Superior temporal gyrus (tissue), 1 donor: ENCODE measurements at regions not wholly inside any gene's neighbourhood (a gene's known extent, or its start where the extent isn't known, plus 50 kb on each side); places are given as distances from the start of the nearest gene placed in this dataset.

ENCODE experiments used
- DNase-seq: peaks from one replicate; pipeline ENCODE4 v3.0.0-alpha.2; 2016; ENCODE audit errors: extremely low spot score

DNA sequence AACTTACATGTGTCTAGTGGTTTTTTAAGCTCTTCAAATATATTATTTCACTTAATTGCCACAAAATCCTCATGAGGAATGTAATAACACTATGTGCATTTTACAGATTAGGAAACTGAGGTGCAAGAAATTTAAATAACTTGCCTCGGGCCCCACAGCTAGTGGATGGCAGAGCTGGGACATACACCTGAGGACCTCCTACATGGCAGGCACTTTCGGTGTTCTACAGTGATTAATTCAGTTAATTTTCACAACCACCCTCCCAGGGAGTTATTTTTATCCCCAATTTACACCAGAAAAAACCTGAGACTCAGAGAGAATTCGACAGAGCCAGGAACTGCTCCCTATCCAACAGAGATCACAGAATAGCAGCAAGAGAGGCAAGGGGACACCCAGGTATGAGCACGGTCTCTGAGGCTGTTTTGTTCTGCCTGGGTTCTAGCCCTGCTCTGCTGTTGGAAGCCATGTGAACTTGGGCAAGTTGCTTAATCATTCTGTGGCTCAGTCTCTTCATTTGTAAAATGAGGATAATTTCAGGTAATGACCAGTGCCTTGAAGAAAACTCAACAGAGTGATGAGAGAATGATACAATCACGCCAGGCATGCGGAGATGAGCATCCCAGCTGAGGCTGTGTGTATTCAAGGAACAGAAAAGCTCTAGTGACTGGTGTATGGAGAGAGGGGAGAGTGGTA is 82.3 kb downstream of the MYCN start:
- DNase-seq: no peak

DNA sequence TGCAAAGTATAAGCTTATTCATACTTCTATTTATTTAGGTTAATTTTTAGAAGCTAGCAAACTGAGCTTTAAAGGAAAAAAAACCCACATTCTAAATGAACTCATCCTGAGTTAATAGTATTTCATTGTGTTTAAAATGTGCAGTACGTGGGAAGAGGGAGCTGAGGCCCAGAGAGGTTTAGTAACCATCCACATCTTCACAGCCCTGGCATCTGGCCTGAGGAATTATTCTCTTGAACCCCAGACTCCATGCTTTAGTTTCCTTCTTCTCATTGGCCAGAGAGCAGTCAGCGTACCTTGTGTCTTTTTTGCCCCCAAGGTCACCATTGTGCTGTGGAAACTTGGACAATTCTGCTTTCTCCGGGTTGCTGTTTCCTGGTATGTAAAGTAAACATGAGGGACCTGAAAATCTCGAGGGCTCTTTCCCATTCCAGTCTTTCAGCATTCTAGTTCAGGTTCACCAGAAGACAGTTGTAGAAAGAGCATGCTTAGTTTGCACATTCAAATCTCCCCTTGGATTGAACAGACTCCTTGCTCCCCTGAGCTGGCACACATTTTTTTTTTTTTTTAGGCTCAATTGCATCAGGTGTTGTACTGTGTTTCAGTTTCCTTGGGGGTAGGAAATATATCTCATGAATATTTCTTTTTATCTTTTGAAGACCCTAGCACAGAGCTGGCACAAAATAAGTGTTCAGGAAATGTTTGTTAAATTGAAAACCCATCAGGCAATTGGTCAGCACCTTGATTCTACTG is 81.4 kb downstream of the MYCN start:
- DNase-seq: no peak

DNA sequence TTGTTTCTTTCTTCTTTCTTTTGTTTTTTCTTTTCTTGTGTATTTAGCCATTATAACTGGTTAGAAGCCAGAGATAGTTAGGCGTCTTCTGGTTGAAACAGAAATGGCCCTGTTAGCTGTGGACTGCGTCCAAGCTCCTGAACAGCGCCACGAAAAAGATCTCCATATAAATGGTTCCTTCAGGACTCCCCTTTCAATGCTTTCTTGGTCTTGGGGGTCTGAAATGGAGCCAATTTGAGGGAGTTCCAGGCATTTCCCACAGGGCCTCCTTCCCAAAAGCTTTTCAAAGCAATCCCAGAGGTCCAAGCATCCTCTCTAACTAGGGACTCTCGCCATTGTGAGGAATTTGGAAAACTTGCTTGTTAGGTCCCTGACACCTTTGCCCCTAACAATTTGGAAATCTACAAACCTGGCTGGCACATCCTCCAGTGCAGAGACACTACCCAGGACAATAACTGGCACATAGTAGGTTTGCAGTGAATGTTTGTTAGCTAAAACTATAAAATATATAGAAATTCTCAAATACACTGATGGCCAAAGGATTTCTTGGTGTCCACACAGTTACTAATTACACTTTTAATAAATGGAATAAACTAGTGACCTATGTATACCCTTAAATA is 80.1 kb downstream of the MYCN start:
- DNase-seq: peak; percentile 49

DNA sequence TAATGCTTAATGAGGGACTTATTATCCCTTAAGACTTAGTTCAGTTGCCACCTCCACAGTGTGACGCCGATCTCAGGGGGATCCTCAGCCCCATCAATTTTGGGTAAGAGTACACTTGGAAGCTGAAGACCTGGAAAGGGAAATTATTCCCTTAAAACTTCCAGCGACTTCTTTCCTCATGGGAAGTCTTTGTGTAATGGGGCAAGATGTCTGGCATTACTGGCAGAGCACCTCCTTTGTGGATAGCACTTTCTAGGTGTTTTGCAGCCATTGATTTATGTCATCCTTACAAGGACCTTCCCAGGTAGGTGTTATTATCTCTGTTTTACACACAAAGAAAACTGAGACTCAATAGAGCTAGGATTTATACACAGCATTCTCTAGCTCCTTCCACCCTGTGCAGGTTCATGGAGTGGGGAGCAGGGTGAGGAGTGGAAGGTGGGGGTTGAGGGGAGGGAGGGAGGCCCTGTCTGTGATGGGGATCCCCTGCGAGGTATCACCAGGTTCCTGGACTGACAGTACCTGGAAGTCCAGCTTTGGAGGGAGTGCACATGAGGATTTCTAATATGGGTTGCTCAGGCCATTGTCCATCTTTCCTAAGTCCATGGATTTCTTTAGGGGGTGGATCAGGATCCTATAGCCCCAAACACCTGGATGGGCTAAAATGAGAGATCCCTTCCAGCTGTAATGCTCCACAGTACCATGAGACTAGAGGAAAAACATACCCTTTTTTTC is 79.4 kb downstream of the MYCN start:
- no peak for DNase-seq

DNA sequence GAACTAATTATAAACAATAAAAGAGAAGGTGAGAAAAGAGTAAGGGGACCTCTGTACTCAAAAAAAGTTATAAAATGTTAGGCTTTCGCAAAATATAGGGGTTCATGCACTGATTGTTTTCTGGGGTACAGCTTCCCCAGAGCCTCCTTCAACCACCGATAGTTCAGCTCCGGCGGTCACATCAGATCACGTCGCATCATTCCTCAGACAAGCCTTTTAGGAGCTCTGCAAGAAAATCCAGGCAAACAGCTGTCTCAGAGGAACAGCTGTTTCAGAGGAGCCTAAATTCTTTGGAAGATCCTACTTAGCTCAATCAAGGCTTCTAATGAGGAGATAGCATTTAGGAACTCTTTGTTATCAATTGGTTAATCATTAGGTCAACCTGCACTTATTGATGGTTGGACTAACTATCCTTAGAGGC is 78.7 kb downstream of the MYCN start:
- no peak for DNase-seq

DNA sequence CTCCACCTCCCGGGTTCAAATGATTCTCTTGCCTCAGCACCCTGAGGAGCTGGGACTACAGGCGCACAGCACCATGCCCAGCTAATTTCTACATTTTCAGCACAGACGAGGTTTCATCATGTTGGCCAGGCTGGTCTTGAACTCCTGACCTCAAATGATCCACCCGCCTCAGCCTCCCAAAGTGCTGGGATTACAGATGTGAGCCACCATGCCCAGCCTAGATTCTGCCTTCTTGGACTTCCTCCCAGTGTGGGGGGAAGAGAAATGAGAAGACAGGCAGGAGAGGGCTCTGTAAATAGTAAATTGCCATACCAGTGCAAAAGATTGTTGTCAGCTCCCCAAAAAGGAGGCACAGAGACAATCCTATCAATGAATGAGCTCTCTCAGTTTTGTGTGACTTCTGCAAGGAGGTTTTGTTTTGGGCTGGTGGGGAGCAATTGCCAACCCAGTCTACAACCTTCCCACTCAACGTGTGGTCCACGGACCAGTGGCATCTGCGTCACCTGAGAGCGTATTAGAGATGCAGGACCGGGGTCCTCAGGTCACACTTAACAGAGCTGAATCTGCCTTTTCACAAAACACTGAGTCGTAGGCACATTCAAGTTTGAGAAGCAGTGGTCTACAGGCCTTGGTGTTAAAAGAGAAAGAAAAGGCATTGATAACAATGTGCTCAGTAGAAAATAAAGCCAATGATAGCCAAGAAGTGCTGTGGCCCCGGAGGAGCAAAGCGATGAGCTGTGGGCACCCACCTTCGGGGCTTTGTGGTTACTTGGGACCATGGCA is 78.1 kb downstream of the MYCN start:
- DNase-seq: no peak

DNA sequence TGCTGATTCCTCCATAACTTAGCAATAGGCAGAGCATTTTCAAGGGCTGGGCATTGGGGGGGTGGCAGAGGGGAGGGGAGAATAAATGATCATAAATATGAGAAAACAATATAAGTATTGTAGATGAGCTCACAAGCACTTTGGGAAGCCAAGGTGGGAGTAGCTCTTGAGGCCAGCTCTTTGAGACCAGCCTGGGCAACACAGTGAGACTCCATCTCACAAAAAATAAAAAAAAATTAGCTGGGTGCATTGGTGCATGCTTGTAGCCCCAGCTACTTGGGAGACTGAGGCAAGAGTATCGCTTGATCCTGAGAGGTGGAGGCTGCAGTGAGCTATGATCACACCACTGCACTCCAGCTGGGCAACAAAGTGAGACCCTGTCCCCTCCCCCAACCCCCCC is 75.9 kb downstream of the MYCN start:
- DNase-seq: no peak

DNA sequence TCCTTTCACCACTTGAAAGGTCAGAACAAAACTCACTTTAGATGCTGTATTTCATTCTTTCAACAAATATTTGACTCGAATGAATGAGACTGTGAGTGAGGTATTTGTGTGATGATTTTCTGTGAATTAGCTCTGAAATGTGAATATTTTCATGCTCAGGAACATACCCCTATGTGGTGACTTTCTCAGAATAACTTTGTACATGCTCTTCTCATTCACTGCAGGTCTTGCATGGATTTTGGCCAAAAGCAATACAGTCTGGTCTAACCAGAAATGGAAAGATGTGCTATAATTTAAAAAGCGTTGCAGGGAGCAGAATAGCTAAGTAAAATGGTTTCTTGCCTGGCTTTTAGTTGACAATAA is 75.5 kb downstream of the MYCN start:
- DNase-seq: no peak

DNA sequence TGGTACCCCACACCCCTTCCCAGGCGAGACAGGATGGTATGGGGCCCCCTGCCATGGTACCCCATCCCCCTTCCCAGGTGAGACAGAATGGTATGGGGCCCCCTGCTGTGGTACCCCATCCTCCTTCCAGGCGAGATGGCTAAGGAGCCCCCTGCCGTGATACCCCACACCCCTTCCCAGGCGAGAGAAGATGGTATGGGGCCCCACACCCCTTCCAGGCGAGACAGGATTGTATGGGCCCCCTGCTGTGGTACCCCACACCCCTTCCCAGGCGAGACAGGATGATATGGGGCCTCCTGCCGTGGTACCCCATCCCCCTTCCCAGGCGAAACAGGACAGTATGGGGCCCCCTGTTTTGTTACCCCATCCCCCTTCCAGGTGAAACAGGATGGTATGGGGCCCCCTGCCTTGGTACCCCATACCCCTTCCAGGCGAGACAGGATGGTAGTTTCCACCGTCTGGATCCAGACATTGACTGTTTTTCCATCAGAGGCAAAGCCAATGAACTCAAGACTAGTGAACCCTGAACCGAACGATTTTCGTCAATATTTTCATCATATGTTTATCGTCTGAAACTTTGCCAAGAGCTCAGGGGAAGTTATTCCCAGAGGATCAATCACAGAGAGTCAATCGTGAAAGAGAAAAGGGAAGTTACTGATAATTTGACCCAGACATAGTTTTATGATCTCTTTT is 75.0 kb downstream of the MYCN start:
- DNase-seq: no peak

DNA sequence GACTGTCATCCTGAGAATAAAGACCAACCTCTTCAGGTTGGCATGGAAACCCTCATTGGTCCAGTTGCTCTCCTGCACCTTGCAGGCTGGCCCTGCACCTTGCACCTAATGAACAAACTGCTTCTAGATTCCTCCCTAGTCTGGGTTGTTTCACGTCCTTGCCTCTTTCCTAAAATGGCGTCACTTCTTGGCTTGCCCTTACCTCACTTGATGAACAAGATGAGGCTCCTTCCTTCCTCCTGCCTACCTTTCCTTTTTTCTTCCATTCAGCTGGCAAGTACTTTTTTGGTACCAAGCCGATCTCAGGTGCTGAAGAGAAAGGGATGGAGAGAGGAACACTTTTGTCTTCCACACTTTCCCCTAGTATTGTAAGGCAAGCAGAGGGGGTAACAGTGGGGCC is 74.5 kb downstream of the MYCN start:
- DNase-seq: no peak

DNA sequence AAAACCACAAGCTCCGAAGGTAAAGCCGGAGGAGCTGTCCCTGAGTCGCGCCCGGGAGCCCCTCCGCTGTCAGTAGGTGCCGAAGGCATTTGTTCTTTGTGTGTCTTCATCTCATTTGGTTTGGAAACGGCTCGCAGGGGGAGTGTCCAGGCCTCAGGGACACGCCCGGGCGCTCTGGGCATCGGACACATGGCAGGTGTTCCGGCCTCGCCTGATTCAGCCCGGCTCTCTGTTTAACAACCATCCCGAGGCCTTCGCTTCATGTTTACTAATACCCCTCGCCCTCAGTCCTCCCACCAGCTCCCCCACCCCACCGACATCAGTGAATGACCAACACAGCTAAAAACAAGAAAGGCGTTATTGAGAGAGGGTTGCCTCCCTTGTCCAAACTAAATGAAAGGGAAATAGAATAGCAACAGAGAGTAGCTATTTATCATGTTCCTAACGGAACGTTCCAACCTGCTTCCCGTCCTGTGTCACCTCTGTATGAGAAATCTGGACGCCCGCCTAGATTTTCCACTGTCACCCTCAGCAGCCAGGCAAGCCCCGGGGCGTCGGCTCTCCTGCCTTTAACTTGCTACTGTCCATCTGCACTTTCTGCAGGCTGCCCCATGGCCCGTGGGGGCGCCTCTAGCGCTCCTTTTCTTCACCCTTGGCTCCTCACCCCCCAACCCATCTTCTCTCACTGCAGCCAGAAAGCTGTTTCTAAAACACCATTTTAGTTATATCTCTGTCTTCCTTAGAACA is 73.9 kb downstream of the MYCN start:
- DNase-seq: peak; percentile 70

DNA sequence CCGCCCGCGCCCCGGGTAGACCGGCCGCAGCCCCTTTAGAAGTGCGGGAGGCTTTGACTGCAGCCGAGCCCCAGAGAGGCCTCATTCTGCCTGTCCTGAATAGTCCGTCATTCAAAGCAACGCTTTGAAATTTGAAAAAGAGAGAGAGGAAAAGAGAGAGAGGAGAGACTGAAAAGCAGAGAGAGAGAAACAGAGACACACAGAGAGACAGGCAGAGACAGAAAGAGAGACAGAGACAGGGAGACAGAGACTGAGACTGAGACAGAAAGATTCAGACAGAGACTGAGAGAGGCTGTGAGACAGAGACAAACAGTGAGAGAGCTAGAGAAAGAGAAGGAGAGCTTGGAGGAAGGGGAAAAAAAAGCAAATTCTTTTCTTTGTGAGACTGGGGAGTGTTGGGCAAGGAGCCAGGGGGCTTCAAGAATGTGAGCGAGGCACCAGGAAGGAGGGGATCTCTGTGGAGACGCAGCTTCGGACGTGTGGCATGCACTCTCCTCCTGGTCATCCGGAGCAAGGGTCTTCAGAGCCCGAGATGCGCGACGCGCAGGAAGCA is 73.1 kb downstream of the MYCN start:
- peak; percentile 61 for DNase-seq

DNA sequence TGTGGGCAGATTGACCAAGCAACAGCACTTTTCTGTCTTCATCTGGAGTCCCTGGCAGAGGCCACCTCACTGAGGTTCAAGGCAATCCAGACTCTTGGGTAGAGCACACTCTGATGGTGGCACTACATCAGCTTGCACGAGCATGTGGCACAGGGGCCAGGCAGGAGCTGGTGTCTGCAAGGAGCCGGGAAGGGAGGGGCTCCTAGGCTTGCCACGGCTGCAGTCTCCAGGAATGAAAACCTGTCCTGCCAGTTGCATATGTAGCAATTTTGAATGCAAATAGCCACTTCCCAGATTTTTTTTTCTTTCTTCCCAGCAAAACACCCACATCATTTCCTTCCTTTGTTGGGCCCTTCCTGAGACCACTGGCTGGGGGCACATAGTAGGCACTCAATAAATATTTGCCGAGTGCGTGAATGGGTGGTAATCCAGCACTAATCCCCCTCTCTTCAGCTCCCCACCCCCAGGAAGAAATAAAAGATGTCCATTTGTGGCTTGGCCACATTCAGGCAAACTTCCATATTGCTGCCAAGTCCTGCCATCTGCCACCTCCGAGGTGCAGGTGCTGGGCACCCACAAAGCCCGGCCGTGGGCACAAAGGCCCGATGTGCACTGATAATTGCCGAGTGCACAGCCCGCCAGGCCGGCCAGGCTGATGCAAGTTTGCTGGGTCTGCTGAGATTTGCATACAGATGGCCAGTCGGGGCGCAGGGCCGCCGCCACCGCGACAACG is 72.4 kb downstream of the MYCN start:
- no peak for DNase-seq

DNA sequence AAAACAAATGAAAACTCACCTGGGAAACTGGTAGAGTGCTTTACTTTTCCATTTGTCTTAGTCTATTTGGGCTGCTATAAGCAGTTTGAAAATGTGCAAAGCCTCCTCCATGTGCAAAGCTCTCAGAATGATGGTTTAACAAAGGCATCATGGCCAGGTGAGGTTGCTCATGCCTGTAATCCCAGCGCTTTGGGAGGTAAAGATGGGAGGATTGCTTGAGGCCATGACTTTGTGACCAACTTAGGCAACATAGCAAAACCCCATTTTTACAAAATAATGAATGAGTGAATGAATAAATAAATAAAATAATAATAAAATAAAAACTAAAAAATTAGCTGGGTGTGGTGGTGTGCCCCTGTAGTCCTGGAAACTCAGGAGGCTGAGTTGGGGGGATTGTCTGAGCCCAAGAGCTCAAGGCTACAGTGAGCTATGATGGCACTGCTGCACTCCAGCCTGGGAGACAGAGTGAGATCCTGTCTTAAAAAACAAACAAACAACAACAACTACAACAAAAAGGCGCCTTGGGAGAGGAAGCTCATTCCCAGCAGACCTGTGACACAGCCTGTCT is 71.8 kb downstream of the MYCN start:
- DNase-seq: no peak

DNA sequence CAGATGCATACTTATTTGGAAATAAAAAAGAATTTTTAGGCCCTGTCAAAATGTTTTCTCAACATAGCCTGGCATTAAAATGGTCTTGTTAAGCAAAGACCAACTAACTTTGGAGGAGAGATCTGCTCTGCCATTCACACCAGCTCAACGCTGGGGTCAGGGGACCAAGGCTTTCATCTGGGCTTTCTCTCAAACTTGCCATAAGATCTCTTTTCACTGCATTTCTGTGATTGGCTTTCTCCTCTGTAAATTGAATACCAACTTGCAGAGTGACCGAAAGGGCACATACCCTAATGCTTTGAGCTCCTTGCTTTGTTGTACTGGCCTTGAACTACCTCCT is 71.2 kb downstream of the MYCN start:
- DNase-seq: no peak

DNA sequence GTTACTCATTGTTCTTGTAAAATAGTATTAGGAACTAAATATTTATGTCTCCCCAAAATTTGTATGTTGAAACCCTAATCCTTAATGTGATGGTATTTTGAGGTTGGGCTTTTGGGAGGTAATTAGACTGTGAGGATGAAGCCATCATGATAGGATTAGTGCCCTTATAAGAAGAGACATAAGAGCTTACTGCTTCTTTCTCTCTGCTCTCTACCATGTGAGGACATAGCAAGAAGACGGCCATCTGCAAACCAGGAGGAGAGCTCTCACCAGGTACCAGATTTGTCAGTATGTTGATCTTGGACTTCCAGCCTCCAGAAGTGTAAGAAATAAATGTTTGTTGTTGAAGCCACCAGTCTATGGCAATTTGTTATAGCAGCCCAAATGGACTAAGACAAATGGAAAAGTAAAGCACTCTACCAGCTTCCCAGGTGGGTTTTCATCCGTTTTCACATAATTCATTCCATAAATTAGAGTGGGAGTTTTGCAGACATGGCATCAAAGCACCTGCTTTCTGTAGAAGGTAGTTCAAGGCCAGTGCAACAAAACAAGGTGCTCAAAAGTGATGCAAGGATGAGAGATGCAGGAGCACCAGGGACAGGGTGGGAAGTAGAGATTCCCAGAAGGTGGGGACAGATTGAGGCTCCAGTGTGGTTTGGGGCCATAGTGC is 70.7 kb downstream of the MYCN start:
- DNase-seq: no peak

DNA sequence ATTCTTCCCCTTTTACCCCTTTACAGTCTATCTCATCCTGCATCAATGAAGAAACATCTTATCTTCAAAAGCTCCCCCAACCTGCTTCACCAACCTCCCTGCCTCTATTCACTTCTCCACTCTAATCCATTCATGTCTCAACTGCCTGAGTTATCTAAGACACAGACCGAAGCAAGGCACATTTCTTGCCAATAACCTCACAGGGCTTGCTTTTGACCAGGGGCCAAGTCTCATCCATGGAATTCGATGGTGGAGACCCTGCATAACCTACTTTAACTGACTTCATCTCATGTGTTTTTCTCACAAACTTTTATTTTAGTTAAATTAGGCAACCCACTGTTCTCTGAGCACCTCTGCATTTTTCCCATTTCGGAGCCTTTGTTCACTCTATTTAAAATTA is 69.7 kb downstream of the MYCN start:
- no peak for DNase-seq

DNA sequence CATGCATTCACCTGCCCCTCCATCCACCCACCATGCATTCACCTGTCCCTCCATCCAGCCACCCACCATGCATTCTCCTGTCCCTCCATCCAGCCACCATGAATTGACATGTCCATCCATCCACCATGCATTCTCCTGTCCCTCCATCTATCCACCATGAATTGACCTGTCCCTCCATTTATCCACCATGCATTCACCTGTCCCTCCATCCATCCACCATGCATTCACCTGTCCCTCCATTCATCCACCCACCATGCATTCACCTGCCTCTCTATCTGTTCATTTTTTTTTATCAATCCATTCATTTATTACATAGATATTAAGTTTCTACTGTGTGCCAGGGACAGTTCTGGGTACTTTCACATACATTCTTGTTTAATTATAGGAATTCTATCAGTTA is 69.2 kb downstream of the MYCN start:
- no peak for DNase-seq

DNA sequence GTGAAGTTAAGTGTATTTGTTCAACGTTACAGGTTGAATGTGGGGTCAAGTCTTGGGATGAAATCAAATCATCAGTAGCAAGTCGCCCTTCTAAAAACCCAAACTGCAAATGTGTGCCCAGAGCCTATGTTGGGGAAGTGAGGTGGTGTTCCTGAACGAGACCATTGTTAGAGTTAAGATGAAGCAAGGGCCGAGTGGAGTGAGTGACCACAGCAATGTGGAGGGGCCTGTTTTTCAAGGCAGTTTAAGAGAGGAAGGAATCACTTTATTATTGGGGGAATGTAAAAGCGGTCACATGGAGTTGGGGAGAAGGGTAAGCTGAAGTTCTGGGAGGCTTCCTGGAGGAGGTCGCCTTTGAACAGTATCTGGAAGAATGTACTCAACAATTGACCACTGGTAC is 68.5 kb downstream of the MYCN start:
- no peak for DNase-seq
